ENCODE measurements at regions not wholly inside any gene's neighbourhood (a gene's known extent, or its start where the extent isn't known, plus 50 kb on each side); places are given as distances from the start of the nearest gene placed in this dataset.

DNA sequence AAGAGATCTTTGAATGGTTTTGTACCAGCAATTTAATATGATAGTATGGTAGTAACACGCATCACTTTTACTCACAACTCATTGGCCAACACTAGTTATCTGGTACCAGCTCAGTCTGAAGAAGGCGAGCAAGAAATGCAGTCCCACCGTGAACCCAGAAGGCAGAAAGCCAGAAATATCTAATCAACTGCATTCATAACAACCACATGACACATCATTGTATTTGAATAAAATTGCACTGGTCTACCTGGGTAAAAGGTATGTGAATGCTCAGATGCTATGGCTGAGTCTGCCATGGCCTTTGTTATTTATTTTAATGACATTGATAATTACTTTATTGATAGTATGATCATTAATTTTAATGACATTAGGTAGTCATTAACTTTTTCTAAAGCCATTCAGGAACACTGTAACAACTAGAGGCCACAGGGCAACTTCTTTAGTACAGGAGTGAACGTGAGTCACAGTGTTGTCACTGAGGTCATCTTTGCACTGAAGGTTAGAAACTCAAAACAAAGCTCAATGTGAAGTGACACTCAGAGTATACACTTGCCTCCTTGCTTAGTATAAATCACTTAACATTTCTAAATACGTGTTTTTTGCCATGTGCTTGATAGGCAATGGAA, 475.6 kb upstream of the TNP1 start:
- TF ChIP-seq, protein P1, sequence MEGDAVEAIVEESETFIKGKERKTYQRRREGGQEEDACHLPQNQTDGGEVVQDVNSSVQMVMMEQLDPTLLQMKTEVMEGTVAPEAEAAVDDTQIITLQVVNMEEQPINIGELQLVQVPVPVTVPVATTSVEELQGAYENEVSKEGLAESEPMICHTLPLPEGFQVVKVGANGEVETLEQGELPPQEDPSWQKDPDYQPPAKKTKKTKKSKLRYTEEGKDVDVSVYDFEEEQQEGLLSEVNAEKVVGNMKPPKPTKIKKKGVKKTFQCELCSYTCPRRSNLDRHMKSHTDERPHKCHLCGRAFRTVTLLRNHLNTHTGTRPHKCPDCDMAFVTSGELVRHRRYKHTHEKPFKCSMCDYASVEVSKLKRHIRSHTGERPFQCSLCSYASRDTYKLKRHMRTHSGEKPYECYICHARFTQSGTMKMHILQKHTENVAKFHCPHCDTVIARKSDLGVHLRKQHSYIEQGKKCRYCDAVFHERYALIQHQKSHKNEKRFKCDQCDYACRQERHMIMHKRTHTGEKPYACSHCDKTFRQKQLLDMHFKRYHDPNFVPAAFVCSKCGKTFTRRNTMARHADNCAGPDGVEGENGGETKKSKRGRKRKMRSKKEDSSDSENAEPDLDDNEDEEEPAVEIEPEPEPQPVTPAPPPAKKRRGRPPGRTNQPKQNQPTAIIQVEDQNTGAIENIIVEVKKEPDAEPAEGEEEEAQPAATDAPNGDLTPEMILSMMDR (IDR thresholded peaks at IDR 0.05; ENCODE audit: borderline replicate concordance, extremely low read depth, low read length, poor library complexity, severe bottlenecking): no peak
- no peak for TF ChIP-seq EZH2 (IDR thresholded peaks at IDR 0.05; ENCODE audit: borderline replicate concordance, low read depth, low read length, severe bottlenecking)
